Calu3 (cell line): ENCODE measurements at regions not wholly inside any gene's neighbourhood (a gene's known extent, or its start where the extent isn't known, plus 50 kb on each side); places are given as distances from the start of the nearest gene placed in this dataset.
A peak's percentile ranks its signal among the peaks of the same experiment; 100 is the strongest.

Source experiments
- BruUV-seq: library from RNA; stranded (reverse); fragments of 400-500 nt; replicated peaks from 2 replicates; lab custom pipeline; 2021; lab: Mats Ljungman, UMichigan
- CTCF ChIA-PET: fragments of 300-600 bp; sonication (Branson Sonifier 250); formaldehyde crosslinking; loops from one replicate; lab custom pipeline; 2022; ENCODE audit warnings: antibody characterized with exemption; lab: Charles Lee
- DNase-seq: peaks from one replicate; pipeline ENCODE4 v3.0.0; 2022
- H3K27ac Mint-ChIP-seq: one replicate; pipeline ENCODE4 v1.8.0; 2022; ENCODE audit warnings: mixed read lengths; ENCODE audit not compliant: unreplicated experiment
- H3K27me3 Mint-ChIP-seq: one replicate; pipeline ENCODE4 v1.8.0; 2022; ENCODE audit warnings: mixed read lengths; ENCODE audit not compliant: unreplicated experiment
- H3K36me3 Mint-ChIP-seq: one replicate; pipeline ENCODE4 v1.8.0; 2022; ENCODE audit warnings: mild to moderate bottlenecking, moderate library complexity, mixed read lengths; ENCODE audit not compliant: insufficient read depth, unreplicated experiment
- H3K4me1 Mint-ChIP-seq: one replicate; pipeline ENCODE4 v1.8.0; 2022; ENCODE audit warnings: mild to moderate bottlenecking, low read depth, mixed read lengths; ENCODE audit not compliant: unreplicated experiment
- H3K4me3 Mint-ChIP-seq: one replicate; pipeline ENCODE4 v1.8.0; 2022; ENCODE audit warnings: mild to moderate bottlenecking, low read depth, moderate library complexity, mixed read lengths; ENCODE audit not compliant: unreplicated experiment
- H3K9me3 Mint-ChIP-seq: one replicate; pipeline ENCODE4 v1.8.0; 2022; ENCODE audit warnings: low read depth, mixed read lengths; ENCODE audit not compliant: unreplicated experiment
- intact Hi-C: fragments of 100-400 bp; cut with micrococcal nuclease; formaldehyde crosslinking; loops from one replicate; pipeline ENCODE4 v1.10.0; 2022; ENCODE audit not compliant: unreplicated experiment
- TF ChIP-seq, protein P1 (sequence below): fragments of 200-600 bp; IDR thresholded peaks from one replicate; pipeline ENCODE4 v1.8.0; 2022; ENCODE audit warnings: antibody characterized with exemption; ENCODE audit not compliant: unreplicated experiment

DNA sequence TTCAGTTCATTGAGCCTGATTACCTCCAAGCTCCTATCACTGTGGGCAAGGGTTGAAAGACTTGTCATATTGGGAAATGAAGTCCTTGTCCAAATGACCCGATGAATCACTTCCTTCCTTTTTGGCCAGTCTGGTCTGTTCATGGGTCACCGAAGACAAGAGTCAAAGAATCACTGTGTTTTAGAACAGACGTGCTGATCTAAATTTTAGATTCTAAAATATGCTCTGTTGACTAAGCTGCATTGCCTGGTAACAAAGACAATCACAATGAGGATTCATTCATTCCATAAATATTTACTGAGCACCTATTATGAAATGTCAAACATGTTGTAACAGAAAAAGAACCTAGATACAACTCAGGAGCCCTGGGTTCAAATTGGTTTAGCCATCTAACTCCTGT, 99.4 kb upstream of the RND3 start:
- TF ChIP-seq, protein P1, sequence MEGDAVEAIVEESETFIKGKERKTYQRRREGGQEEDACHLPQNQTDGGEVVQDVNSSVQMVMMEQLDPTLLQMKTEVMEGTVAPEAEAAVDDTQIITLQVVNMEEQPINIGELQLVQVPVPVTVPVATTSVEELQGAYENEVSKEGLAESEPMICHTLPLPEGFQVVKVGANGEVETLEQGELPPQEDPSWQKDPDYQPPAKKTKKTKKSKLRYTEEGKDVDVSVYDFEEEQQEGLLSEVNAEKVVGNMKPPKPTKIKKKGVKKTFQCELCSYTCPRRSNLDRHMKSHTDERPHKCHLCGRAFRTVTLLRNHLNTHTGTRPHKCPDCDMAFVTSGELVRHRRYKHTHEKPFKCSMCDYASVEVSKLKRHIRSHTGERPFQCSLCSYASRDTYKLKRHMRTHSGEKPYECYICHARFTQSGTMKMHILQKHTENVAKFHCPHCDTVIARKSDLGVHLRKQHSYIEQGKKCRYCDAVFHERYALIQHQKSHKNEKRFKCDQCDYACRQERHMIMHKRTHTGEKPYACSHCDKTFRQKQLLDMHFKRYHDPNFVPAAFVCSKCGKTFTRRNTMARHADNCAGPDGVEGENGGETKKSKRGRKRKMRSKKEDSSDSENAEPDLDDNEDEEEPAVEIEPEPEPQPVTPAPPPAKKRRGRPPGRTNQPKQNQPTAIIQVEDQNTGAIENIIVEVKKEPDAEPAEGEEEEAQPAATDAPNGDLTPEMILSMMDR: no peak
- intact Hi-C loops: no loop called here
- Mint-ChIP-seq H3K9me3 (no peaks in the 10 kb centered on the region), H3K4me1 (no peaks in the 10 kb centered on the region), H3K4me3 (no peak overlapping the region), H3K27ac (no peak overlapping the region), H3K36me3 (no peaks in the 10 kb centered on the region), H3K27me3 (no peaks in the 10 kb centered on the region)
- CTCF ChIA-PET: no interaction called here
- no TSS peak for BruUV-seq
- peak; percentile 21 for DNase-seq

DNA sequence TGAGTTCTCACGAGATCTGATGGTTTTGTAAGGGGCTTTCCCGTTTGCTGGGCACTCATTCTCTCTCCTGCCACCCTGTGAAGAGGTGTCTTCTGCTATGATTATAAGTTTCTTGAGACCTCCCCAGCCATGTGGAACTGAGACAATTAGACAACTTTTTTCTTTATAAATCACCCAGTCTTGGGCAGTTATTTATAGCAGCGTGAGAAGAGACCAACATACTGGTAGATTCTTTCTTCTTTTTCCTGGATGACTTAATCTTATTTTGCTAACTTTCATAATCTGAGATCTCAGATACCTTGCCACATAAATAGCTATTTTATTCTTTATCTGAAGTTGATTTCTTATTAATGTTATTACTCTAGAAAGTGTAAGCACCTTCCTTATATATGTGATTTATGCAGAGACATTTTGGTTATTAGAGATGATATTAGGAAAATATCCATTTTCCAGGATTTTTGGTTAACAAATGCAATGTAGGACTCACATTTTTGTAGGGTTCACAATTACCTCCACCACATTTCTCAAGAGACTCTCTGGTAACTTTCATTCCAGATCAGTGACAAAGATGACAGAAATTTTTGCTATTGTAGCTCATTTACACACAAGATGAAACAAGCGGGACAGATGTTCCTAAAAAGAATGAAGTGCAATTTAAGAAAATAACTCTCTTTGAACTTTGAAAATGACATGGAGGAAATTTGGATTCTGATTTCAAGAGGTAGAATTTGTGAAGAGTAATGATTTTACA, 97.9 kb upstream of the RND3 start:
- intact Hi-C loops: no loop called here
- H3K27me3 Mint-ChIP-seq: no peaks in the 10 kb centered on the region
- BruUV-seq: no TSS peak
- TF ChIP-seq, protein P1: no peak
- no peak overlapping the region for H3K4me3 Mint-ChIP-seq
- CTCF ChIA-PET: no interaction called here
- DNase-seq: no peak
- no peaks in the 10 kb centered on the region for H3K36me3 Mint-ChIP-seq
- H3K9me3 Mint-ChIP-seq: no peaks in the 10 kb centered on the region
- no peak overlapping the region for H3K27ac Mint-ChIP-seq
- no peaks in the 10 kb centered on the region for H3K4me1 Mint-ChIP-seq

DNA sequence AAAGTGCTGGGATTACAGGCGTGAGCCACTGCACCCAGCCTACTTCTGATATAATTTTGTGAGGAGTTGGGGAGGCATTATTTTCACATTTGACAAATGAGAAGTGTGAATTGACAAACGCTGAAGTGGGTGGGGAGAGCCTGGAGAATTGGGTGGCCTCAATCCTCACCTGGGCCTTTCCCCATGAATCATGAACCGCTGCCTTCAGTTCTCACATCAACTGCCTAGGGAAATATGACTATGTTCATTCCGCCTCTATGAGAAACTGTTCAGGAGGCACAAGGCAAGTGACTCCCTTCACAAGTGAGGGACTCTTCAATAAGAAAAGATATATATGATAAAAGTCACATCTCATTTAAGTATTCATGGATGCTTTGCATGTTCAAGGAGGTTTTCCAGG, 96.6 kb upstream of the RND3 start:
- DNase-seq: no peak
- Mint-ChIP-seq H3K9me3 (peaks cover 5% of the 10 kb centered on the region), H3K4me3 (no peak overlapping the region), H3K27ac (no peak overlapping the region), H3K36me3 (no peaks in the 10 kb centered on the region), H3K4me1 (no peaks in the 10 kb centered on the region), H3K27me3 (no peaks in the 10 kb centered on the region)
- CTCF ChIA-PET: no interaction called here
- intact Hi-C loops: no loop called here
- BruUV-seq: no TSS peak
- TF ChIP-seq, protein P1: no peak

DNA sequence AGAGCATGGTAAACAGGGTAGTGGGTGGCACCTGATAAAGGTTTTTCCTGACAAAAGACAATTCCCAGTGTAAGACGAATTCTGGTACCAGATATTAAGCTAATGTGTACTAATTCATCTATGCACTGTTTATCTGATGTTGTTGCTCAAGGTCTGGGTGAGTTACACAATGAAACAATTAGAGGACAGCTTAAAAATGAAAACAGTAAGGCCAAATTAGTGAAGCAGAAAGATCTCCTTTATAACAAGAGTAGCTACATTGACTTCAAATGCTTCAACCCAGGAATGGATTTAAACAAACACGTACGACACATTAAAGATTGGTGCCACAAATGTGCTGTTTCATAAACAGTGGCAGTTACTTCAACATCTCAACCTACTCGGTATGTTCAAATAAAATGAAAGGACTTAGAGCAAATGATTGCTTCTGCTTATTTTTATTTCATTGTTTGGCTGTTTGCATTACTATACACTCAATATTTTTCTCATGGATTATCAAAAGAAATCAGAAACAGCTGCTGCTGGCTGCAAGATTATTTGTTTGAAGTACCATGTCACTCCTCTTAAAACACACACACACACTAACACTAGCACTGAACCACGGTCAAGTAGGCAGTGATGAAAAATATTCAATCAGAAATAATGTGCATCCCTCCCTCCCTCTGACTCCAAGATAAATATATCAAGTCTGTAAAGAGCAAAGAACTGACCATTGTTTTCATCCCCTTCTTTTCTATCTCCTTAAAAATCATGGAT, 94.4 kb upstream of the RND3 start:
- peaks cover 6% of the 10 kb centered on the region for H3K9me3 Mint-ChIP-seq
- no TSS peak for BruUV-seq
- no peaks in the 10 kb centered on the region for H3K27me3 Mint-ChIP-seq
- DNase-seq: no peak
- intact Hi-C loops: no loop called here
- TF ChIP-seq, protein P1: no peak
- CTCF ChIA-PET: interaction anchor here (0.6 kb wide), 1 partner anchor 1231 kb away, joined by 4 read pairs; no protein-coding TSS in a partner anchor
- H3K4me1 Mint-ChIP-seq: no peaks in the 10 kb centered on the region
- no peak overlapping the region for H3K4me3 Mint-ChIP-seq
- no peak overlapping the region for H3K27ac Mint-ChIP-seq
- no peaks in the 10 kb centered on the region for H3K36me3 Mint-ChIP-seq
